Astrocyte (in vitro differentiated cells and primary cell): ENCODE measurements at regions not wholly inside any gene's neighbourhood (a gene's known extent, or its start where the extent isn't known, plus 50 kb on each side); places are given as distances from the start of the nearest gene placed in this dataset.

Experiments
- DNase-seq: peaks from one replicate; pipeline ENCODE4 v3.0.0-alpha.2; 2010; ENCODE audit warnings: low read depth
- FAIRE-seq: peaks from 2 replicates; lab custom pipeline; 2011; peaks lifted over from hg19 to GRCh38; lab: Jason Lieb, UNC
- H2AFZ ChIP-seq: 2 replicates; pipeline ENCODE4 v1.6.0; 2012; ENCODE audit warnings: low read depth, low read length, inconsistent platforms
- H3K27ac ChIP-seq: 2 replicates; pipeline ENCODE4 v1.5.1; 2011; ENCODE audit warnings: low read depth, low read length, inconsistent platforms
- H3K27me3 ChIP-seq: 2 replicates; pipeline ENCODE4 v1.6.0; 2011; ENCODE audit warnings: low read length, inconsistent platforms; ENCODE audit not compliant: insufficient read depth
- H3K36me3 ChIP-seq: 2 replicates; pipeline ENCODE4 v1.5.1; 2011; ENCODE audit warnings: low read length, inconsistent platforms; ENCODE audit not compliant: insufficient read depth
- H3K4me1 ChIP-seq: 2 replicates; pipeline ENCODE4 v1.5.1; 2011; ENCODE audit warnings: low read length, inconsistent platforms; ENCODE audit not compliant: insufficient read depth
- H3K4me2 ChIP-seq: 2 replicates; pipeline ENCODE4 v1.6.0; 2012; ENCODE audit warnings: low read length, inconsistent platforms
- H3K4me3 ChIP-seq: 2 replicates; pipeline ENCODE4 v1.5.1; 2011; ENCODE audit warnings: low read depth, mild to moderate bottlenecking, low read length, inconsistent platforms; ENCODE audit not compliant: insufficient read depth
- H3K79me2 ChIP-seq: 2 replicates; pipeline ENCODE4 v1.6.0; 2012; ENCODE audit warnings: mild to moderate bottlenecking, low read length, inconsistent platforms; ENCODE audit not compliant: insufficient read depth
- H3K9ac ChIP-seq: 2 replicates; pipeline ENCODE4 v1.6.0; 2012; ENCODE audit warnings: mild to moderate bottlenecking, low read length, inconsistent platforms
- H3K9me3 ChIP-seq: 2 replicates; pipeline ENCODE4 v1.5.1; 2012; ENCODE audit warnings: low read depth, mild to moderate bottlenecking, low read length, inconsistent platforms; ENCODE audit not compliant: insufficient read depth
- H4K20me1 ChIP-seq: 2 replicates; pipeline ENCODE4 v1.6.0; 2012; ENCODE audit warnings: low read length, inconsistent platforms; ENCODE audit not compliant: insufficient read depth
- H3K27ac Mint-ChIP-seq: one replicate; pipeline ENCODE4 v1.8.0; 2021; ENCODE audit warnings: mild to moderate bottlenecking, mixed read lengths; ENCODE audit not compliant: unreplicated experiment
- H3K27me3 Mint-ChIP-seq: one replicate; pipeline ENCODE4 v1.8.0; 2021; ENCODE audit warnings: low read depth, mixed read lengths; ENCODE audit not compliant: unreplicated experiment
- H3K36me3 Mint-ChIP-seq: one replicate; pipeline ENCODE4 v1.8.0; 2021; ENCODE audit warnings: low read depth, mixed read lengths; ENCODE audit not compliant: unreplicated experiment
- H3K4me1 Mint-ChIP-seq: one replicate; pipeline ENCODE4 v1.8.0; 2021; ENCODE audit warnings: low read depth, mixed read lengths; ENCODE audit not compliant: unreplicated experiment
- H3K4me3 Mint-ChIP-seq: one replicate; pipeline ENCODE4 v1.8.0; 2021; ENCODE audit warnings: mild to moderate bottlenecking, moderate library complexity, mixed read lengths; ENCODE audit not compliant: unreplicated experiment
- H3K9me3 Mint-ChIP-seq: one replicate; pipeline ENCODE4 v1.8.0; 2021; ENCODE audit warnings: mild to moderate bottlenecking, mixed read lengths; ENCODE audit not compliant: unreplicated experiment
- EZH2 ChIP-seq: IDR thresholded peaks from 2 replicates; pipeline ENCODE4 v1.6.1; 2012; ENCODE audit warnings: mild to moderate bottlenecking, low read length, inconsistent platforms; ENCODE audit not compliant: insufficient read depth
- TF ChIP-seq, protein P1 (sequence below): IDR thresholded peaks from 2 replicates; pipeline ENCODE4 v1.5.1; 2011; ENCODE audit warnings: low read depth, mild to moderate bottlenecking, inconsistent platforms, low read length, moderate library complexity; ENCODE audit not compliant: insufficient read depth

DNA sequence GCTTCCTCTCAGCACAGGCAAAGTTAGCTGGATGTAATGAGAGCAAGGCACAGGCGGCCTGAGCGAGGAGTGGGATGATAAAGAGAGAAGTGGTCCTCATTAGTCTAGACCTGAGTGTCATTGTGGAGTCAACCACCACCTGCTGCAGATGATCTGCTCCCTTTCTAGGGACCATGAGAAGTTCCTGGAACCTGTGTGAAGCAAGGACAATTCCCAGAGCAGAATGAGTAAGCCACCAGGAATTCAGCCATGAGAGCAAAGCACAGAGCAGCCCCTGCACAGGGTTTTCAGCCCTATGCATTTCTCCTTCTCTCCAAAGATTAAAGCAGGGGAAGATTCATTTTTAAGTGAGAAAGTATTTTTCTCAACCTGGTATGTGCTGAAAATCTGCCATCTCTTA lies 146.8 kb upstream of the SPEF2 start:
- H4K20me1 ChIP-seq = no peaks in the 10 kb centered on the region
- TF ChIP-seq EZH2 = no peak
- H3K27me3 Mint-ChIP-seq = no peaks in the 10 kb centered on the region
- no peak overlapping the region for H3K4me3 Mint-ChIP-seq
- H3K36me3 ChIP-seq = no peaks in the 10 kb centered on the region
- H3K27me3 ChIP-seq = no peaks in the 10 kb centered on the region
- no peak overlapping the region for H3K4me2 ChIP-seq
- H3K4me3 ChIP-seq = no peak overlapping the region
- H3K27ac Mint-ChIP-seq = peak overlapping the region; percentile 24
- peaks cover 15% of the 10 kb centered on the region for H3K4me1 Mint-ChIP-seq
- no peak overlapping the region for H3K27ac ChIP-seq
- no peaks in the 10 kb centered on the region for H3K9me3 ChIP-seq
- no peaks in the 10 kb centered on the region for H3K9me3 Mint-ChIP-seq
- no peak for FAIRE-seq
- H3K9ac ChIP-seq = no peak overlapping the region
- no peak overlapping the region for H2AFZ ChIP-seq
- H3K79me2 ChIP-seq = no peaks in the 10 kb centered on the region
- H3K36me3 Mint-ChIP-seq = no peaks in the 10 kb centered on the region
- peak; percentile 17 for DNase-seq
- H3K4me1 ChIP-seq = no peaks in the 10 kb centered on the region

DNA sequence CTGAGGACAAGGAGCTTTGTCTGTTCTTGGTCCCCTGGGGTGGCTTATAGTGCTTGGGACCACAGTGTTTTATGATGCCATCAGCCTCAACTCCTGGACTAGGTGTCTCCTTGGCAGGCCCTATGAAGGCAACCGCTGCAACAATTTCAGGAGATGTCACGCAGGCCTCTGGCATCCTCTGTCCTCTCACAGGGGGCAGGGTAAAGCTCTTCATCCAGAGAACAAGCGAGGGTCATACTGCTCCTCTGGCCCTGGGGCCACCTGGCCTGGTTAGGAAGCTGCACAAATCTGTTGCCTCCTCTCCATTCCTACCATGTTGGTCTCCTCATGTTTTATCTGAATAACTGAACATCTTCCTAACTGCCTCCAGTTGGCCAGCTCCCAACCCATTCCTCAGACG lies 148.9 kb upstream of the SPEF2 start:
- no peaks in the 10 kb centered on the region for H3K27me3 ChIP-seq
- H3K27me3 Mint-ChIP-seq = no peaks in the 10 kb centered on the region
- H3K9me3 Mint-ChIP-seq = no peaks in the 10 kb centered on the region
- no peaks in the 10 kb centered on the region for H3K36me3 Mint-ChIP-seq
- H3K4me2 ChIP-seq = no peak overlapping the region
- no peaks in the 10 kb centered on the region for H3K9me3 ChIP-seq
- H3K79me2 ChIP-seq = no peaks in the 10 kb centered on the region
- H3K9ac ChIP-seq = no peak overlapping the region
- H3K4me1 ChIP-seq = no peaks in the 10 kb centered on the region
- H3K36me3 ChIP-seq = no peaks in the 10 kb centered on the region
- H3K4me3 Mint-ChIP-seq = no peak overlapping the region
- DNase-seq (no peak), FAIRE-seq (no peak)
- no peak overlapping the region for H3K27ac ChIP-seq
- no peak overlapping the region for H2AFZ ChIP-seq
- TF ChIP-seq EZH2 = no peak
- H4K20me1 ChIP-seq = no peaks in the 10 kb centered on the region
- H3K4me1 Mint-ChIP-seq = peaks cover 15% of the 10 kb centered on the region
- H3K27ac Mint-ChIP-seq = no peak overlapping the region
- no peak overlapping the region for H3K4me3 ChIP-seq

DNA sequence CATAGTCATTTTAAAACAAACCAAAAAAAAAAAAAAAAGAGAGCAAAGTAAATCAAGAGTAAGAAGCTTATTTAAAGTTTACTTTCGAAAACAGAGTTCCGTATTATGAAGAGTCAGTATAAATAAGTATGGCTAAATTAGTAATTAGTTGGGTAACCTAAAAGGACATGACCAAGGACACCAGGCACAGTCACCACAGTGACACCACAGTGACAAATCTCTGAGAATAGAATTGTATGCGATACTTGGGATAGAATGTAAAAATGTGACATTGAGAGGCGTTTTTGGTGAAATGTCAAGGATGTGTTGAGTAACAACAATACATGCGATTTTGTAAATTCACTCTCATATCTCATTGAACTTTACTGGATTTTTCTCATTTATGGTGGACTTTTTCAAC lies 150.9 kb upstream of the SPEF2 start:
- no peaks in the 10 kb centered on the region for H3K36me3 Mint-ChIP-seq
- FAIRE-seq (no peak), DNase-seq (no peak)
- no peak overlapping the region for H2AFZ ChIP-seq
- H3K4me2 ChIP-seq = no peak overlapping the region
- H3K27ac Mint-ChIP-seq = no peak overlapping the region
- TF ChIP-seq EZH2 = no peak
- TF ChIP-seq, protein P1, sequence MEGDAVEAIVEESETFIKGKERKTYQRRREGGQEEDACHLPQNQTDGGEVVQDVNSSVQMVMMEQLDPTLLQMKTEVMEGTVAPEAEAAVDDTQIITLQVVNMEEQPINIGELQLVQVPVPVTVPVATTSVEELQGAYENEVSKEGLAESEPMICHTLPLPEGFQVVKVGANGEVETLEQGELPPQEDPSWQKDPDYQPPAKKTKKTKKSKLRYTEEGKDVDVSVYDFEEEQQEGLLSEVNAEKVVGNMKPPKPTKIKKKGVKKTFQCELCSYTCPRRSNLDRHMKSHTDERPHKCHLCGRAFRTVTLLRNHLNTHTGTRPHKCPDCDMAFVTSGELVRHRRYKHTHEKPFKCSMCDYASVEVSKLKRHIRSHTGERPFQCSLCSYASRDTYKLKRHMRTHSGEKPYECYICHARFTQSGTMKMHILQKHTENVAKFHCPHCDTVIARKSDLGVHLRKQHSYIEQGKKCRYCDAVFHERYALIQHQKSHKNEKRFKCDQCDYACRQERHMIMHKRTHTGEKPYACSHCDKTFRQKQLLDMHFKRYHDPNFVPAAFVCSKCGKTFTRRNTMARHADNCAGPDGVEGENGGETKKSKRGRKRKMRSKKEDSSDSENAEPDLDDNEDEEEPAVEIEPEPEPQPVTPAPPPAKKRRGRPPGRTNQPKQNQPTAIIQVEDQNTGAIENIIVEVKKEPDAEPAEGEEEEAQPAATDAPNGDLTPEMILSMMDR = no peak
- H3K9me3 ChIP-seq = no peaks in the 10 kb centered on the region
- H3K36me3 ChIP-seq = no peaks in the 10 kb centered on the region
- H3K4me1 ChIP-seq = no peaks in the 10 kb centered on the region
- no peaks in the 10 kb centered on the region for H3K27me3 ChIP-seq
- H3K4me3 ChIP-seq = no peak overlapping the region
- no peak overlapping the region for H3K4me3 Mint-ChIP-seq
- peaks cover 13% of the 10 kb centered on the region for H3K4me1 Mint-ChIP-seq
- H4K20me1 ChIP-seq = no peaks in the 10 kb centered on the region
- H3K9me3 Mint-ChIP-seq = no peaks in the 10 kb centered on the region
- no peak overlapping the region for H3K27ac ChIP-seq
- no peaks in the 10 kb centered on the region for H3K79me2 ChIP-seq
- no peaks in the 10 kb centered on the region for H3K27me3 Mint-ChIP-seq
- H3K9ac ChIP-seq = no peak overlapping the region
